ENCODE measurements at regions not wholly inside any gene's neighbourhood (a gene's known extent, or its start where the extent isn't known, plus 50 kb on each side); places are given as distances from the start of the nearest gene placed in this dataset.
"Not testable (repeated sequence)": the region's sequence is repeated elsewhere in the genome, so short reads cannot be mapped to it uniquely, and the experiment has no call there.

DNA sequence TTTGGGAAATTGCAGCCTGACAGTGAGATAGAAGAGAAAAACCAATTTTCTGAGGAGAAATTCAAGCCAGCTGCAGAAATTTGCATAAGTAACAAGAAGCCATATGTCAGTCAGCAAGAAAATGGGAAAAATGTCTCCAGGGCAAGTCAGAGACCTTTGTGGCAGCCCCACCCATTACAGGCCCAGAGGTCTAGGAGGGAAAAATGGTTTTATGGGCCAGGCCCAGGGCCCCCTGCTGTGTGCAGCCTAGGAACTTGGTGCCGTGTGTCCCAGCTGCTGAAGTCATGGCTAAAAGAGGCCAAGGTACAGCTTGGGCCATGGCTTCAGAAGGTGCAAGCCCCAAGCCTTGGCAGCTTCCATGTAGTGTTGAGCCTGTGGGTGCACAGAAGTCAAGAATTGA is 296.1 kb downstream of the TTC6 start:
- H4K20me1 ChIP-seq (ENCODE audit: insufficient read depth); H3F3A ChIP-seq (ENCODE audit: insufficient read depth, low read length, poor library complexity, severe bottlenecking); H3K36me3 ChIP-seq (ENCODE audit: insufficient read depth, low read length); H3K27ac ChIP-seq (ENCODE audit: low read length); H3K27me3 ChIP-seq (ENCODE audit: insufficient read depth, low read depth, low read length); H3K9ac ChIP-seq (ENCODE audit: low read length); H3K9me2 ChIP-seq (ENCODE audit: insufficient read depth, low read length); H2AFZ ChIP-seq (ENCODE audit: low read depth, low read length); H3K4me2 ChIP-seq (ENCODE audit: low read length); H3K9me3 ChIP-seq (ENCODE audit: low read length); H3K4me3 ChIP-seq (ENCODE audit: low read length); H3K79me2 ChIP-seq (replicated peaks; ENCODE audit: insufficient read depth, low read length): not testable (repeated sequence)

DNA sequence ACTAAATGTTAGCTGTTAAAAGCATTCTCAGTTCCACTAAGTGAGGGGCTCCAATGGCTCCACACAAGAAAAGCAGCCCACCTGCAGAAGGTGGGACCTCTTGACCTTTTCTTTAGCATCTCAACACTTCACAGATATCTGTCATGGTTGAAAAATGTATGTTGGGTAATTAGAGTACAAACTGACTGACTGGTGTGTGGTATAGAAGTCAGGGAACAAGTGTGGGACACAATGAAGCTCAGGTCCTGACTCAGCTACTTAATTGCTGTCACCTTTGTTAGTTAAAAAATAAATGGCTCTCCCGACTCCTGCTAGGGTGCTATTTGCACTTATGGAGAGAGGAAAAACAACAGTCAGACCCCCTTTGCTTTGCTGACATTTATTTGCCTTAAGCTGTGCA is 299.0 kb downstream of the TTC6 start:
- Histone ChIP-seq H2AFZ (ENCODE audit: low read depth, low read length) (no peak overlapping the region), H3K9me3 (ENCODE audit: low read length) (no peaks in the 10 kb centered on the region), H3K79me2 (replicated peaks; ENCODE audit: insufficient read depth, low read length) (no peaks in the 10 kb centered on the region), H4K20me1 (ENCODE audit: insufficient read depth) (no peaks in the 10 kb centered on the region), H3K27me3 (ENCODE audit: insufficient read depth, low read depth, low read length) (no peaks in the 10 kb centered on the region), H3K9me2 (ENCODE audit: insufficient read depth, low read length) (no peaks in the 10 kb centered on the region), H3K4me2 (ENCODE audit: low read length) (no peak overlapping the region), H3K9ac (ENCODE audit: low read length) (no peak overlapping the region), H3F3A (ENCODE audit: insufficient read depth, low read length, poor library complexity, severe bottlenecking) (no peaks in the 10 kb centered on the region), H3K36me3 (ENCODE audit: insufficient read depth, low read length) (no peaks in the 10 kb centered on the region), H3K4me3 (ENCODE audit: low read length) (no peak overlapping the region), H3K27ac (ENCODE audit: low read length) (no peak overlapping the region)
- no peak for TF ChIP-seq MXI1 (conservative IDR thresholded peaks at IDR 0.05; ENCODE audit: poor library complexity, severe bottlenecking)
- no peak for TF ChIP-seq POLR2AphosphoS5 (IDR thresholded peaks at IDR 0.05)
- TF ChIP-seq SMC3 (conservative IDR thresholded peaks at IDR 0.05; ENCODE audit: poor library complexity) = no peak
- no peak for TF ChIP-seq CTCF (IDR thresholded peaks at IDR 0.05; ENCODE audit: poor library complexity, severe bottlenecking)
- no peak for TF ChIP-seq REST (IDR thresholded peaks at IDR 0.05; ENCODE audit: borderline replicate concordance)
- no peak for TF ChIP-seq EP300 (conservative IDR thresholded peaks at IDR 0.05; ENCODE audit: poor library complexity, severe bottlenecking)
- no peak for TF ChIP-seq RAD21 (conservative IDR thresholded peaks at IDR 0.05)
- no peak for TF ChIP-seq TAF1 (IDR thresholded peaks at IDR 0.05; ENCODE audit: low read depth)
- no peak for TF ChIP-seq EZH2 (IDR thresholded peaks at IDR 0.05; ENCODE audit: borderline replicate concordance, insufficient read depth, low read length, poor library complexity, severe bottlenecking)

DNA sequence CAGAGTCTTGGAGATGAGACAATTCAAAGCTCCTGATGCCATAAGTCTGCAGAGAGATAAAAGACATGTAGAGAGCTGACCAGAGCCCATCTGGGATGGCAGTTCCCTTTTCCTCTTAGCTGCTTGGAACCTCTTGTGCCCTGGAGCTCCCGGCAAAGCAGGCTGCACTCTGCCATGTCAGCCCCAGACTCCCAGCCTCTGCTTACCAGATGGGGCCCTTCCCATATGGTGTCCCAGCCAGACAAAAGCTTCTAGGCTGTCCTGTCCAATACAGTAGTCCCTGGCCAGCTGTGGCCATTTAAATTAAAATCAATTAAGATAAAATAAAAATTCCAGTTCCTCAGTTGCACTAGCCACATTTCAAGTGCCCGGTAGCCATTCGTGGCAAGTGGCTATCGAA is 303.9 kb downstream of the TTC6 start:
- no peak overlapping the region for H3K4me2 ChIP-seq (ENCODE audit: low read length)

More for the DNA sequence above, 303.9 kb downstream of the TTC6 start:
- Histone ChIP-seq H3F3A (ENCODE audit: insufficient read depth, low read length, poor library complexity, severe bottlenecking) (no peaks in the 10 kb centered on the region), H3K9ac (ENCODE audit: low read length) (no peak overlapping the region), H3K79me2 (replicated peaks; ENCODE audit: insufficient read depth, low read length) (no peaks in the 10 kb centered on the region), H3K9me3 (ENCODE audit: low read length) (no peaks in the 10 kb centered on the region), H3K4me3 (ENCODE audit: low read length) (no peak overlapping the region), H3K36me3 (ENCODE audit: insufficient read depth, low read length) (no peaks in the 10 kb centered on the region), H3K27me3 (ENCODE audit: insufficient read depth, low read depth, low read length) (no peaks in the 10 kb centered on the region), H2AFZ (ENCODE audit: low read depth, low read length) (no peak overlapping the region), H3K9me2 (ENCODE audit: insufficient read depth, low read length) (no peaks in the 10 kb centered on the region), H4K20me1 (ENCODE audit: insufficient read depth) (no peaks in the 10 kb centered on the region), H3K27ac (ENCODE audit: low read length) (no peak overlapping the region)
- TF ChIP-seq RAD21 (conservative IDR thresholded peaks at IDR 0.05) = no peak
- TF ChIP-seq EP300 (conservative IDR thresholded peaks at IDR 0.05; ENCODE audit: poor library complexity, severe bottlenecking) = no peak
- TF ChIP-seq POLR2AphosphoS5 (IDR thresholded peaks at IDR 0.05) = no peak
- TF ChIP-seq MXI1 (conservative IDR thresholded peaks at IDR 0.05; ENCODE audit: poor library complexity, severe bottlenecking) = no peak
- no peak for TF ChIP-seq REST (IDR thresholded peaks at IDR 0.05; ENCODE audit: borderline replicate concordance)
- no peak for TF ChIP-seq SMC3 (conservative IDR thresholded peaks at IDR 0.05; ENCODE audit: poor library complexity)
- no peak for TF ChIP-seq CTCF (IDR thresholded peaks at IDR 0.05; ENCODE audit: poor library complexity, severe bottlenecking)
- no peak for TF ChIP-seq TAF1 (IDR thresholded peaks at IDR 0.05; ENCODE audit: low read depth)
- no peak for TF ChIP-seq EZH2 (IDR thresholded peaks at IDR 0.05; ENCODE audit: borderline replicate concordance, insufficient read depth, low read length, poor library complexity, severe bottlenecking)

Measured in neural cell (in vitro differentiated cells).